Ishikawa (cell line): ENCODE measurements at regions not wholly inside any gene's neighbourhood (a gene's known extent, or its start where the extent isn't known, plus 50 kb on each side); places are given as distances from the start of the nearest gene placed in this dataset.

ENCODE experiments used
- USF1 ChIP-seq: IDR thresholded peaks from 2 replicates; pipeline ENCODE4 v1.6.1; 2012
- TF ChIP-seq, protein P1 (sequence below): IDR thresholded peaks from 2 replicates; pipeline ENCODE4 v1.6.1; 2012

GRCh38 chr10:110378006-110378405 is 73.3 kb upstream of the SMNDC1 start:
- TF ChIP-seq USF1: no peak
- TF ChIP-seq, protein P1, sequence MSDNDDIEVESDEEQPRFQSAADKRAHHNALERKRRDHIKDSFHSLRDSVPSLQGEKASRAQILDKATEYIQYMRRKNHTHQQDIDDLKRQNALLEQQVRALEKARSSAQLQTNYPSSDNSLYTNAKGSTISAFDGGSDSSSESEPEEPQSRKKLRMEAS: no peak
